SK-N-SH treated with all-trans-retinoic acid at 6 μM for 48 hours (cell line): ENCODE measurements at regions not wholly inside any gene's neighbourhood (a gene's known extent, or its start where the extent isn't known, plus 50 kb on each side); places are given as distances from the start of the nearest gene placed in this dataset.

Source experiments
- ATAC-seq: fragments of 200-7000 bp; cut with Tn5 transposase; 3 replicates; pipeline ENCODE4 v1.9.1; 2020; ENCODE audit warnings: mild to moderate bottlenecking, moderate library complexity
- ARNTL ChIP-seq: fragments of 450-650 bp; formaldehyde crosslinking; IDR thresholded peaks from 2 replicates; pipeline ENCODE4 v1.5.0; 2020; ENCODE audit warnings: low read depth, mild to moderate bottlenecking, moderate library complexity, borderline replicate concordance
- BACH2 ChIP-seq: fragments of 250-450 bp; sonication (Bioruptor Pico); IDR thresholded peaks from 2 replicates; pipeline ENCODE4 v1.9.0; 2021; ENCODE audit warnings: mild to moderate bottlenecking, borderline replicate concordance
- CREB5 ChIP-seq: fragments of 250-450 bp; sonication (Bioruptor Pico); IDR thresholded peaks from 2 replicates; pipeline ENCODE4 v1.5.1; 2020; ENCODE audit warnings: low read depth, mild to moderate bottlenecking, moderate library complexity
- CSDC2 ChIP-seq: fragments of 250-450 bp; sonication (Bioruptor Pico); IDR thresholded peaks from 2 replicates; pipeline ENCODE4 v1.5.0; 2020; ENCODE audit warnings: mild to moderate bottlenecking, moderate library complexity
- GLIS3 ChIP-seq: fragments of 250-450 bp; sonication (Bioruptor Pico); IDR thresholded peaks from 2 replicates; pipeline ENCODE4 v1.5.0; 2020; ENCODE audit warnings: mild to moderate bottlenecking, moderate library complexity
- ISL1 ChIP-seq: fragments of 250-450 bp; sonication (Bioruptor Pico); IDR thresholded peaks from 2 replicates; pipeline ENCODE4 v2.1.2; 2022; ENCODE audit warnings: mild to moderate bottlenecking, moderate library complexity
- POU6F1 ChIP-seq: fragments of 250-450 bp; sonication (Bioruptor Pico); IDR thresholded peaks from 2 replicates; pipeline ENCODE4 v1.8.0; 2021; ENCODE audit warnings: low read depth, mild to moderate bottlenecking, moderate library complexity, borderline replicate concordance
- PPARA ChIP-seq: fragments of 250-450 bp; sonication (Bioruptor Pico); IDR thresholded peaks from 2 replicates; pipeline ENCODE4 v1.5.0; 2020; ENCODE audit warnings: mild to moderate bottlenecking, borderline replicate concordance
- RARB ChIP-seq: fragments of 250-450 bp; sonication (Bioruptor Pico); IDR thresholded peaks from 2 replicates; pipeline ENCODE4 v1.8.0; 2021; ENCODE audit warnings: mild to moderate bottlenecking, moderate library complexity
- TCF4 ChIP-seq: fragments of 250-450 bp; sonication (Bioruptor Pico); IDR thresholded peaks from 2 replicates; pipeline ENCODE4 v1.8.0; 2021; ENCODE audit warnings: mild to moderate bottlenecking, moderate library complexity, borderline replicate concordance
- TOX ChIP-seq: fragments of 250-450 bp; sonication (Bioruptor Pico); IDR thresholded peaks from 2 replicates; pipeline ENCODE4 v1.8.0; 2021; ENCODE audit warnings: mild to moderate bottlenecking, moderate library complexity, borderline replicate concordance
- ZC3H10 ChIP-seq: fragments of 250-450 bp; sonication (Bioruptor Pico); IDR thresholded peaks from 2 replicates; pipeline ENCODE4 v1.5.1; 2021; ENCODE audit warnings: mild to moderate bottlenecking, moderate library complexity
- ZFP3 ChIP-seq: fragments of 250-450 bp; sonication (Bioruptor Pico); IDR thresholded peaks from 2 replicates; pipeline ENCODE4 v1.5.0; 2020; ENCODE audit warnings: mild to moderate bottlenecking, moderate library complexity
- ZFP30 ChIP-seq: fragments of 450-650 bp; formaldehyde crosslinking; IDR thresholded peaks from 2 replicates; pipeline ENCODE4 v1.5.0; 2022; ENCODE audit warnings: mild to moderate bottlenecking, moderate library complexity
- ZNF565 ChIP-seq: fragments of 450-650 bp; formaldehyde crosslinking; conservative IDR thresholded peaks from 2 replicates; pipeline ENCODE4 v1.5.0; 2020; ENCODE audit warnings: low read depth, mild to moderate bottlenecking, moderate library complexity
- TF ChIP-seq, protein P1 (sequence below): fragments of 250-450 bp; sonication (Bioruptor Pico); IDR thresholded peaks from 2 replicates; pipeline ENCODE4 v1.5.0; 2020; ENCODE audit warnings: mild to moderate bottlenecking, moderate library complexity
- TF ChIP-seq, protein P2 (sequence below): fragments of 250-450 bp; sonication (Bioruptor Pico); IDR thresholded peaks from 2 replicates; pipeline ENCODE4 v1.5.1; 2021; ENCODE audit warnings: mild to moderate bottlenecking, moderate library complexity

DNA sequence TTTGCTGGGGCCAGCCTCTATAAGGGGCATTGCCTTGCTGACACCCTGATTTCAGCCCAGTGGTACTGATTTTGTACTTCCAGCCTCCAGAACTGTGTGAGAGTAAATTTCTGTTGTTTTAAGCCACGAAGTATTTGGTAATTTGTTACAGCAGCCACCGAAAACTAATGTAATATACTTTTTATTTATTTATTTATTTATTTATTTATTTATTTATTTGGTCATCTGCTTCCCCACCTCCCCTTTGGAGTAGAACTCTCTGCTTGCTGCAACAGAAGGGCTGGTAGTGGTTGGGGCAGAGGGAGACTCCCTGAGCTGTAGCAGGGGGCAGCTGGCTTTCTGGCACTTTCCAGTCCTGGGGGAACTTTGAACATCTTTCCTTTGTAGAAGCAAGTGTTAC lies 128.4 kb upstream of the RAG2 start:
- ATAC-seq = no peak
- TF ChIP-seq ISL1 (CRISPR knock-in tag) = no peak

DNA sequence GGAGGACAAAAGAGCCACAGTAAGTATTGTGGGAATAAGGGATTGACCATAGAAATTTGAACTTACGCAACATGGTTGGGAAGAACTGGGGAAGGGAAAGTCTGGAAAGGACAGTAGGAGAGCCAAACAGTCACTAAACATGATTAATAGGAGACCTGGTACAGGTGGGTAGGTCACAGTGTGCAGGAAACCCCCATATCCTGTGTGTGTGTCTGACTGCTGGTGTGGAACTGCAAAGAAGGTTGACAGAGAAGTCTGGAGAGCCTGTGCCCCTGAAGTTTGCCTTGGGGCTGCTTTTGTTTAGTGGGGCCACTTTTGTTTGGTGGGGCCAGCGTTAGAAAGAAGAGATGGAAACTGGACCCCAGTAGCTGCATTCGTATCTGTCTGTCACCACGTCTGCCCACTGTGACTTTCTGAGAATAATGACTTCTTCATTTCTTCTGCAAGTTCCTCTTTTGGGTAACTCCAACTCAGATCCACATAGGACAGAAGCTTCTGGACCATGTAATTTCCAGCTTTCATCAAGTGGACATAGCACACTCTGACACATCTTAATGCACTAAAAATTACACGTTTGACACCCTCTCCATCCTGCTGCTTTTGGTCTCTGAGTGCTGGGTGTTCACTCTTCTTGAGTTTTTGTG lies 126.8 kb upstream of the RAG2 start:
- no peak for ATAC-seq
- TF ChIP-seq PPARA (CRISPR knock-in tag) (no peak), ISL1 (CRISPR knock-in tag) (no peak), GLIS3 (no peak), BACH2 (CRISPR knock-in tag) (no peak), ZC3H10 (no peak), RARB (no peak), TCF4 (no peak), ZNF565 (CRISPR knock-in tag) (no peak), ARNTL (no peak), ZFP30 (CRISPR knock-in tag) (no peak), ZFP3 (no peak), CSDC2 (CRISPR knock-in tag) (no peak), TOX (CRISPR knock-in tag) (no peak)
- TF ChIP-seq, protein P1, sequence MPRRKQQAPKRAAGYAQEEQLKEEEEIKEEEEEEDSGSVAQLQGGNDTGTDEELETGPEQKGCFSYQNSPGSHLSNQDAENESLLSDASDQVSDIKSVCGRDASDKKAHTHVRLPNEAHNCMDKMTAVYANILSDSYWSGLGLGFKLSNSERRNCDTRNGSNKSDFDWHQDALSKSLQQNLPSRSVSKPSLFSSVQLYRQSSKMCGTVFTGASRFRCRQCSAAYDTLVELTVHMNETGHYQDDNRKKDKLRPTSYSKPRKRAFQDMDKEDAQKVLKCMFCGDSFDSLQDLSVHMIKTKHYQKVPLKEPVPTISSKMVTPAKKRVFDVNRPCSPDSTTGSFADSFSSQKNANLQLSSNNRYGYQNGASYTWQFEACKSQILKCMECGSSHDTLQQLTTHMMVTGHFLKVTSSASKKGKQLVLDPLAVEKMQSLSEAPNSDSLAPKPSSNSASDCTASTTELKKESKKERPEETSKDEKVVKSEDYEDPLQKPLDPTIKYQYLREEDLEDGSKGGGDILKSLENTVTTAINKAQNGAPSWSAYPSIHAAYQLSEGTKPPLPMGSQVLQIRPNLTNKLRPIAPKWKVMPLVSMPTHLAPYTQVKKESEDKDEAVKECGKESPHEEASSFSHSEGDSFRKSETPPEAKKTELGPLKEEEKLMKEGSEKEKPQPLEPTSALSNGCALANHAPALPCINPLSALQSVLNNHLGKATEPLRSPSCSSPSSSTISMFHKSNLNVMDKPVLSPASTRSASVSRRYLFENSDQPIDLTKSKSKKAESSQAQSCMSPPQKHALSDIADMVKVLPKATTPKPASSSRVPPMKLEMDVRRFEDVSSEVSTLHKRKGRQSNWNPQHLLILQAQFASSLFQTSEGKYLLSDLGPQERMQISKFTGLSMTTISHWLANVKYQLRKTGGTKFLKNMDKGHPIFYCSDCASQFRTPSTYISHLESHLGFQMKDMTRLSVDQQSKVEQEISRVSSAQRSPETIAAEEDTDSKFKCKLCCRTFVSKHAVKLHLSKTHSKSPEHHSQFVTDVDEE (CRISPR knock-in tag) = no peak
- TF ChIP-seq, protein P2, sequence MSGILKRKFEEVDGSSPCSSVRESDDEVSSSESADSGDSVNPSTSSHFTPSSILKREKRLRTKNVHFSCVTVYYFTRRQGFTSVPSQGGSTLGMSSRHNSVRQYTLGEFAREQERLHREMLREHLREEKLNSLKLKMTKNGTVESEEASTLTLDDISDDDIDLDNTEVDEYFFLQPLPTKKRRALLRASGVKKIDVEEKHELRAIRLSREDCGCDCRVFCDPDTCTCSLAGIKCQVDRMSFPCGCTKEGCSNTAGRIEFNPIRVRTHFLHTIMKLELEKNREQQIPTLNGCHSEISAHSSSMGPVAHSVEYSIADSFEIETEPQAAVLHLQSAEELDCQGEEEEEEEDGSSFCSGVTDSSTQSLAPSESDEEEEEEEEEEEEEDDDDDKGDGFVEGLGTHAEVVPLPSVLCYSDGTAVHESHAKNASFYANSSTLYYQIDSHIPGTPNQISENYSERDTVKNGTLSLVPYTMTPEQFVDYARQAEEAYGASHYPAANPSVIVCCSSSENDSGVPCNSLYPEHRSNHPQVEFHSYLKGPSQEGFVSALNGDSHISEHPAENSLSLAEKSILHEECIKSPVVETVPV (CRISPR knock-in tag) = no peak

DNA sequence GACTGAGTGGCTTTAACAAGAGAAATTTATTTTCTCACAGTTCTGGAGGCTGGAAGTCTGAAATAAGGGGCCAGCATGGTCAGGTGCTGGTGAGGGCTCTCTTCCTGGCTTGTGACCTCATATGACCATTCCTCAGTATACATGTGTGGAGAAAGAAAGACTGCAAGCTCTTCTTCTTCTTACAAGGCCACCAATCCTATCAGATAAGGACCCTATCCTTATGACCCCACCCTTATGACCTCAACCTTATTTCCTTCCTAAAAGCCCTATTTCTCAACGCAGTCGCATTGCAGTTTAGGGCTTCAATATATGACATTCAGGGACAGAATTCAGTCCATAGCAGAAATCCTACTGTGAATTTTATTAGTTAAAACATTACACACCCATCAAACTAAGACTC lies 124.4 kb upstream of the RAG2 start:
- no peak for ATAC-seq

More for the DNA sequence above, 124.4 kb upstream of the RAG2 start:
- TF ChIP-seq ZNF565 (CRISPR knock-in tag) (no peak), RARB (no peak), CREB5 (no peak), ISL1 (CRISPR knock-in tag) (no peak), POU6F1 (CRISPR knock-in tag) (no peak), ARNTL (no peak), GLIS3 (no peak)
- TF ChIP-seq, protein P2 (CRISPR knock-in tag) = no peak
- TF ChIP-seq, all 23 proteins: peak for 0
